ENCODE measurements at regions not wholly inside any gene's neighbourhood (a gene's known extent, or its start where the extent isn't known, plus 50 kb on each side); places are given as distances from the start of the nearest gene placed in this dataset.

- POLR2A ChIA-PET (ENCODE audit: low non-redundant PET): no interaction called here
- Histone ChIP-seq H3K4me3 (ENCODE audit: low read depth, low read length, poor library complexity, severe bottlenecking) (no peak overlapping the region), H3K4me1 (ENCODE audit: insufficient read depth, low read length, poor library complexity, severe bottlenecking) (no peaks in the 10 kb centered on the region), H3K27ac (ENCODE audit: low read depth, low read length, poor library complexity, severe bottlenecking) (no peak overlapping the region), H3K27me3 (replicated peaks; ENCODE audit: insufficient read depth, low read depth, low read length, poor library complexity) (peaks cover 21% of the 10 kb centered on the region), H3K36me3 (ENCODE audit: insufficient read depth, low read length, poor library complexity, severe bottlenecking) (no peaks in the 10 kb centered on the region), H3K9me3 (ENCODE audit: low read depth, low read length, poor library complexity, severe bottlenecking) (no peaks in the 10 kb centered on the region)
- no peak for DNase-seq (ENCODE audit: low spot score)
- TF ChIP-seq CTCF (conservative IDR thresholded peaks at IDR 0.05; ENCODE audit: low read depth, low read length) (no peak), EZH2 (IDR thresholded peaks at IDR 0.05; ENCODE audit: borderline replicate concordance, low read depth, low read length, poor library complexity, severe bottlenecking) (no peak)
- CTCF ChIA-PET: no interaction called here
- intact Hi-C loops (cut with micrococcal nuclease; ENCODE audit: unreplicated experiment): no loop called here
- no TSS peak for BruUV-seq (replicated peaks)
Measured at GRCh38 chr15:39151545-39151944, 429.3 kb upstream of the THBS1 start.

- H3K9me3 ChIP-seq (ENCODE audit: low read depth, low read length, poor library complexity, severe bottlenecking): no peaks in the 10 kb centered on the region
- H3K4me3 ChIP-seq (ENCODE audit: low read depth, low read length, poor library complexity, severe bottlenecking): no peak overlapping the region
- no peak overlapping the region for H3K27ac ChIP-seq (ENCODE audit: low read depth, low read length, poor library complexity, severe bottlenecking)
- CTCF ChIA-PET: no interaction called here
- H3K27me3 ChIP-seq (replicated peaks; ENCODE audit: insufficient read depth, low read depth, low read length, poor library complexity): peaks cover 27% of the 10 kb centered on the region
- H3K36me3 ChIP-seq (ENCODE audit: insufficient read depth, low read length, poor library complexity, severe bottlenecking): no peaks in the 10 kb centered on the region
- no peak for DNase-seq (ENCODE audit: low spot score)
- POLR2A ChIA-PET (ENCODE audit: low non-redundant PET): no interaction called here
- TF ChIP-seq CTCF (conservative IDR thresholded peaks at IDR 0.05; ENCODE audit: low read depth, low read length) (no peak), EZH2 (IDR thresholded peaks at IDR 0.05; ENCODE audit: borderline replicate concordance, low read depth, low read length, poor library complexity, severe bottlenecking) (no peak)
- no peaks in the 10 kb centered on the region for H3K4me1 ChIP-seq (ENCODE audit: insufficient read depth, low read length, poor library complexity, severe bottlenecking)
- BruUV-seq (replicated peaks): no TSS peak
- intact Hi-C loops (cut with micrococcal nuclease; ENCODE audit: unreplicated experiment): no loop called here
Measured at GRCh38 chr15:39153058-39153714, 427.7 kb upstream of the THBS1 start.

GRCh38 chr15:39153716-39154115, 427.2 kb upstream of the THBS1 start:
- intact Hi-C loops (cut with micrococcal nuclease; ENCODE audit: unreplicated experiment): no loop called here
- Histone ChIP-seq H3K9me3 (ENCODE audit: low read depth, low read length, poor library complexity, severe bottlenecking) (no peaks in the 10 kb centered on the region), H3K27ac (ENCODE audit: low read depth, low read length, poor library complexity, severe bottlenecking) (no peak overlapping the region), H3K36me3 (ENCODE audit: insufficient read depth, low read length, poor library complexity, severe bottlenecking) (no peaks in the 10 kb centered on the region), H3K4me3 (ENCODE audit: low read depth, low read length, poor library complexity, severe bottlenecking) (no peak overlapping the region), H3K27me3 (replicated peaks; ENCODE audit: insufficient read depth, low read depth, low read length, poor library complexity) (peaks cover 30% of the 10 kb centered on the region), H3K4me1 (ENCODE audit: insufficient read depth, low read length, poor library complexity, severe bottlenecking) (no peaks in the 10 kb centered on the region)
- no peak for DNase-seq (ENCODE audit: low spot score)
- CTCF ChIA-PET: no interaction called here
- no peak for TF ChIP-seq EZH2 (IDR thresholded peaks at IDR 0.05; ENCODE audit: borderline replicate concordance, low read depth, low read length, poor library complexity, severe bottlenecking)
- TF ChIP-seq CTCF (conservative IDR thresholded peaks at IDR 0.05; ENCODE audit: low read depth, low read length): no peak
- POLR2A ChIA-PET (ENCODE audit: low non-redundant PET): no interaction called here
- no TSS peak for BruUV-seq (replicated peaks)
